CD4-positive, alpha-beta T cell treated with Interleukin-6 for 4 hours (primary cell): ENCODE measurements at regions not wholly inside any gene's neighbourhood (a gene's known extent, or its start where the extent isn't known, plus 50 kb on each side); places are given as distances from the start of the nearest gene placed in this dataset.
"Not testable (repeated sequence)": the region's sequence is repeated elsewhere in the genome, so short reads cannot be mapped to it uniquely, and the experiment has no call there.

Source experiments
- DNase-seq: peaks from one replicate; pipeline ENCODE4 v3.0.0-alpha.2; 2020; ENCODE audit warnings: mixed read lengths

GRCh38 chr15:24733659-24734058 lies 58.1 kb downstream of the NPAP1 start:
- no peak for DNase-seq

GRCh38 chr15:24734396-24734795 lies 58.8 kb downstream of the NPAP1 start:
- no peak for DNase-seq

GRCh38 chr15:24745290-24745689 lies 69.7 kb downstream of the NPAP1 start:
- no peak for DNase-seq

- DNase-seq, result no peak
Observed at GRCh38 chr15:24746094-24746493, 70.5 kb downstream of the NPAP1 start.

- no peak for DNase-seq
Observed at GRCh38 chr15:24747376-24747775, 71.8 kb downstream of the NPAP1 start.

- DNase-seq, result no peak
Observed at GRCh38 chr15:24748812-24749439, 73.4 kb downstream of the NPAP1 start.

GRCh38 chr15:24752354-24752753 lies 76.8 kb downstream of the NPAP1 start:
- no peak for DNase-seq

- no peak for DNase-seq
Observed at GRCh38 chr15:24756101-24756500, 80.5 kb downstream of the NPAP1 start.

GRCh38 chr15:24760066-24760465 lies 84.5 kb downstream of the NPAP1 start:
- DNase-seq, result no peak

- DNase-seq, result no peak
Observed at GRCh38 chr15:24761704-24762302, 86.2 kb downstream of the NPAP1 start.

GRCh38 chr15:24763891-24764290 lies 88.3 kb downstream of the NPAP1 start:
- DNase-seq, result no peak

GRCh38 chr15:24764375-24765171 lies 89.0 kb downstream of the NPAP1 start:
- DNase-seq, result no peak

GRCh38 chr15:24766511-24767133 lies 91.0 kb downstream of the NPAP1 start:
- no peak for DNase-seq

GRCh38 chr15:24772266-24772665 lies 96.7 kb downstream of the NPAP1 start:
- DNase-seq, result no peak

- peak; percentile 34 for DNase-seq
Observed at GRCh38 chr15:24772686-24773373, 97.3 kb downstream of the NPAP1 start.

- no peak for DNase-seq
Observed at GRCh38 chr15:24777307-24777706, 101.7 kb downstream of the NPAP1 start.

- DNase-seq, result no peak
Observed at GRCh38 chr15:24784506-24784905, 108.9 kb downstream of the NPAP1 start.

GRCh38 chr15:24786347-24786746 lies 110.8 kb downstream of the NPAP1 start:
- DNase-seq, result no peak

- not testable (repeated sequence) for DNase-seq
Observed at GRCh38 chr15:24802624-24803023, 127.0 kb downstream of the NPAP1 start.

GRCh38 chr15:24819680-24820079 lies 135.1 kb upstream of the SNRPN start:
- DNase-seq, result no peak

- DNase-seq, result no peak
Observed at GRCh38 chr15:24823473-24823872, 131.3 kb upstream of the SNRPN start.

GRCh38 chr15:24832282-24832681 lies 122.5 kb upstream of the SNRPN start:
- no peak for DNase-seq

GRCh38 chr15:24835301-24835700 lies 119.5 kb upstream of the SNRPN start:
- no peak for DNase-seq
